HCT116 (cell line): ENCODE measurements at regions not wholly inside any gene's neighbourhood (a gene's known extent, or its start where the extent isn't known, plus 50 kb on each side); places are given as distances from the start of the nearest gene placed in this dataset.

Experiments
- ATAC-seq: fragments of 200-7000 bp; cut with Tn5 transposase; 2 replicates; pipeline ENCODE4 v1.9.1; 2020; ENCODE audit warnings: mild to moderate bottlenecking, moderate library complexity
- BruUV-seq: library from RNA; stranded (reverse); fragments of 400-500 nt; replicated peaks from 2 replicates; lab custom pipeline; 2021; lab: Mats Ljungman, UMichigan
- CTCF ChIA-PET: fragments of 300-600 bp; sonication (Branson Sonifier 250); formaldehyde crosslinking; loops from one replicate; lab custom pipeline; 2021; ENCODE audit warnings: antibody characterized with exemption; lab: Charles Lee
- POLR2A ChIA-PET: fragments of 300-600, 350-600 bp; sonication (Branson Sonifier 250); formaldehyde crosslinking; loops from one replicate; lab custom pipeline; 2021; ENCODE audit warnings: antibody characterized with exemption; lab: Charles Lee
- RAD21 ChIA-PET, 2 experiments: fragments of 300-600 bp; sonication (Branson Sonifier 250); formaldehyde crosslinking; loops; one replicate each; lab custom pipeline; 2023; ENCODE audit warnings: low total read pairs in 2 of 2; ENCODE audit not compliant: uncharacterized antibody in 2 of 2, unreplicated experiment in 2 of 2, low non-redundant PET in 1 of 2; lab: Charles Lee
- DNase-seq: peaks from one replicate; pipeline ENCODE4 v3.0.0-alpha.2; 2010; ENCODE audit warnings: low read depth, low spot score
- H2AFZ ChIP-seq: fragments of 200-600 bp; shearing (Covaris generic), sonication (generic); 2 replicates; pipeline ENCODE4 v1.6.1; 2017; ENCODE audit warnings: low read depth, mixed run types, mixed read lengths, antibody characterized with exemption, low read length; ENCODE audit not compliant: poor library complexity, severe bottlenecking
- H3K27ac ChIP-seq: 2 replicates; pipeline ENCODE4 v1.5.1; 2012; ENCODE audit warnings: low read depth, low read length
- H3K27me3 ChIP-seq: fragments of 200-600 bp; sonication (generic); 2 replicates; pipeline ENCODE4 v1.6.1; 2016; ENCODE audit warnings: mixed run types, low read length, mixed read lengths; ENCODE audit not compliant: insufficient read depth
- H3K36me3 ChIP-seq, 2 experiments: fragments of 200-500 bp in 1 of 2; fragments of 200-600 bp in 1 of 2; sonication (Bioruptor generic) in 1 of 2; sonication (generic) in 1 of 2; 2 replicates each; pipeline versions ENCODE4 v1.5.1 to v1.6.1; 2014 to 2016; ENCODE audit warnings: low read length in 2 of 2, inconsistent platforms in 1 of 2, mixed read lengths in 1 of 2, mixed run types in 1 of 2; ENCODE audit not compliant: insufficient read depth in 2 of 2, control insufficient read depth in 1 of 2
- H3K4me1 ChIP-seq, 2 experiments: fragments of 200-600 bp in 1 of 2; sonication (generic) in 1 of 2; 2 replicates each; pipeline versions ENCODE4 v1.5.1 to v1.6.1; 2012 to 2017; ENCODE audit warnings: low read length in 2 of 2, inconsistent platforms in 1 of 2, mild to moderate bottlenecking in 1 of 2, mixed read lengths in 1 of 2, mixed run types in 1 of 2, moderate library complexity in 1 of 2; ENCODE audit not compliant: insufficient read depth in 2 of 2, control insufficient read depth in 1 of 2
- H3K4me2 ChIP-seq: fragments of 200-600 bp; sonication (generic); 2 replicates; pipeline ENCODE4 v1.6.1; 2017; ENCODE audit warnings: mixed run types, low read length, mixed read lengths
- H3K4me3 ChIP-seq, 2 experiments: fragments of 200-600 bp in 1 of 2; sonication (generic) in 1 of 2; replicated peaks in 1 of 2; 2 replicates each; pipeline ENCODE4 v1.5.1; 2011 to 2016; ENCODE audit warnings: low read length in 2 of 2, control low read depth in 1 of 2, low read depth in 1 of 2, mild to moderate bottlenecking in 1 of 2, mixed read lengths in 1 of 2, mixed run types in 1 of 2
- H3K79me2 ChIP-seq: fragments of 200-600 bp; sonication (generic); 2 replicates; pipeline ENCODE4 v1.6.1; 2017; ENCODE audit warnings: mild to moderate bottlenecking, mixed run types, low read length, moderate library complexity, mixed read lengths; ENCODE audit not compliant: insufficient read depth
- H3K9ac ChIP-seq: fragments of 200-600 bp; sonication (generic); 2 replicates; pipeline ENCODE4 v1.6.1; 2016; ENCODE audit warnings: low read length, mixed read lengths
- H3K9me2 ChIP-seq: fragments of 200-600 bp; sonication (generic), shearing (Covaris generic); 2 replicates; pipeline ENCODE4 v1.6.1; 2017; ENCODE audit warnings: mixed run types, mild to moderate bottlenecking, moderate library complexity; ENCODE audit not compliant: insufficient read depth
- H3K9me3 ChIP-seq, 2 experiments: fragments of 200-500 bp in 1 of 2; fragments of 200-600 bp in 1 of 2; sonication (Bioruptor generic) in 1 of 2; sonication (generic) in 1 of 2; 2 replicates each; pipeline ENCODE4 v1.6.1; 2014 to 2017; ENCODE audit warnings: low read length in 2 of 2, mixed read lengths in 2 of 2, inconsistent platforms in 1 of 2, low read depth in 1 of 2, mild to moderate bottlenecking in 1 of 2, mixed run types in 1 of 2, moderate library complexity in 1 of 2; ENCODE audit not compliant: control insufficient read depth in 1 of 2, insufficient read depth in 1 of 2
- H4K20me1 ChIP-seq: fragments of 200-600 bp; sonication (generic), shearing (Covaris generic); 2 replicates; pipeline ENCODE4 v1.6.1; 2017; ENCODE audit warnings: mixed run types, mild to moderate bottlenecking, moderate library complexity; ENCODE audit not compliant: insufficient read depth
- ATF3 ChIP-seq: IDR thresholded peaks from 2 replicates; pipeline ENCODE4 v1.6.1; 2012
- CTCF ChIP-seq, 3 experiments: fragments of 200-600 bp in 1 of 3; sonication (generic) in 1 of 3; IDR thresholded peaks in 2 of 3; conservative IDR thresholded peaks in 1 of 3; 2 replicates each; pipeline ENCODE4 v1.5.1; 2012 to 2017; ENCODE audit warnings: low read depth in 2 of 3, low read length in 2 of 3, antibody characterized with exemption in 1 of 3, borderline replicate concordance in 1 of 3, control low read depth in 1 of 3, mild to moderate bottlenecking in 1 of 3, mixed read lengths in 1 of 3, mixed run types in 1 of 3, moderate library complexity in 1 of 3; ENCODE audit not compliant: insufficient read depth in 1 of 3
- ELF1 ChIP-seq: IDR thresholded peaks from 2 replicates; pipeline ENCODE4 v1.6.1; 2012; ENCODE audit warnings: low read depth, borderline replicate concordance
- EZH2 ChIP-seq: fragments of 200-600 bp; sonication (generic); IDR thresholded peaks from 2 replicates; pipeline ENCODE4 v1.6.1; 2017; ENCODE audit warnings: antibody characterized with exemption, mixed run types
- EZH2phosphoT487 ChIP-seq: fragments of 200-600 bp; IDR thresholded peaks from 2 replicates; pipeline ENCODE4 v1.6.1; 2018; ENCODE audit warnings: antibody characterized with exemption, borderline replicate concordance
- JUND ChIP-seq: IDR thresholded peaks from 2 replicates; pipeline ENCODE4 v1.6.1; 2012
- MAX ChIP-seq: IDR thresholded peaks from 2 replicates; pipeline ENCODE4 v1.6.1; 2012
- RAD21 ChIP-seq: IDR thresholded peaks from 2 replicates; pipeline ENCODE4 v1.6.1; 2012; ENCODE audit warnings: low read depth, mild to moderate bottlenecking
- REST ChIP-seq: IDR thresholded peaks from 2 replicates; pipeline ENCODE4 v1.6.1; 2012; ENCODE audit warnings: low read depth
- SIN3A ChIP-seq: IDR thresholded peaks from 2 replicates; pipeline ENCODE4 v1.6.1; 2012; ENCODE audit warnings: low read depth
- SRF ChIP-seq: IDR thresholded peaks from 2 replicates; pipeline ENCODE4 v1.6.1; 2012; ENCODE audit warnings: low read depth
- TCF7L2 ChIP-seq: IDR thresholded peaks from 2 replicates; pipeline ENCODE4 v1.7.0; 2011; ENCODE audit warnings: borderline replicate concordance, inconsistent platforms; ENCODE audit not compliant: insufficient read depth, insufficient read length; ENCODE audit errors: extremely low read depth
- YY1 ChIP-seq: IDR thresholded peaks from 2 replicates; pipeline ENCODE4 v1.6.1; 2011; ENCODE audit warnings: low read length, low read depth, moderate library complexity, mild to moderate bottlenecking; ENCODE audit not compliant: insufficient replicate concordance; ENCODE audit errors: extremely low read depth
- ZNF274 ChIP-seq: fragments of 200-500 bp; sonication (Bioruptor generic); IDR thresholded peaks from 2 replicates; pipeline ENCODE4 v1.6.1; 2014; ENCODE audit warnings: mild to moderate bottlenecking, low read depth, low read length, inconsistent platforms
- intact Hi-C: fragments of 100-400 bp; cut with micrococcal nuclease; formaldehyde crosslinking; loops from 2 replicates; pipeline ENCODE4 v1.10.0; 2022

- no TSS peak for BruUV-seq
- TF ChIP-seq JUND (no peak), ELF1 (no peak), RAD21 (no peak), SIN3A (no peak)
- Histone ChIP-seq H3K9me2 (no peaks in the 10 kb centered on the region), H2AFZ (no peak overlapping the region), H4K20me1 (no peaks in the 10 kb centered on the region), H3K9me3 (no peaks in the 10 kb centered on the region), H3K27ac (no peak overlapping the region), H3K36me3 (no peaks in the 10 kb centered on the region), H3K4me3 (no peak overlapping the region), H3K79me2 (no peaks in the 10 kb centered on the region), H3K9ac (no peak overlapping the region), H3K4me2 (no peak overlapping the region), H3K27me3 (no peaks in the 10 kb centered on the region), H3K4me1 (no peaks in the 10 kb centered on the region)
- intact Hi-C loops, result no loop called here
- DNase-seq (no peak), ATAC-seq (no peak)
- CTCF ChIA-PET, result no interaction called here
- POLR2A ChIA-PET, result no interaction called here
- RAD21 ChIA-PET, result interaction anchor here in 1 of 2 experiments (0.5 kb wide), 1 partner anchor 9 kb away, joined by 3 read pairs; no protein-coding TSS in a partner anchor
Measured at GRCh38 chr1:189237008-189237407, 1240.7 kb downstream of the BRINP3 start.

GRCh38 chr1:189253601-189254350 lies 1223.9 kb downstream of the BRINP3 start:
- RAD21 ChIA-PET, result no interaction called here
- no peak for TF ChIP-seq ZNF274
- TF ChIP-seq REST, result no peak
- TF ChIP-seq YY1, result no peak
- TF ChIP-seq CTCF (IDR thresholded peaks at IDR 0.05 in 2 of 3, conservative IDR thresholded peaks at IDR 0.05 in 1 of 3; ENCODE audit: borderline replicate concordance in 1 of 3, insufficient read depth in 1 of 3, low read depth in 2 of 3, low read length in 2 of 3), result no peak
- TF ChIP-seq SRF, result no peak
- no peak for TF ChIP-seq ELF1
- no peak for TF ChIP-seq EZH2phosphoT487
- TF ChIP-seq TCF7L2, result no peak
- no peak for TF ChIP-seq EZH2
- no peak for TF ChIP-seq JUND
- no peak for TF ChIP-seq ATF3
- no peak for TF ChIP-seq MAX

More at GRCh38 chr1:189253601-189254350, 1223.9 kb downstream of the BRINP3 start:
- Histone ChIP-seq H3K9me3 (no peaks in the 10 kb centered on the region), H3K9me2 (no peaks in the 10 kb centered on the region), H3K79me2 (no peaks in the 10 kb centered on the region), H3K9ac (no peak overlapping the region), H2AFZ (no peak overlapping the region), H3K36me3 (no peaks in the 10 kb centered on the region), H3K27ac (no peak overlapping the region), H3K4me1 (no peaks in the 10 kb centered on the region), H4K20me1 (no peaks in the 10 kb centered on the region), H3K4me2 (no peak overlapping the region), H3K4me3 (no peak overlapping the region), H3K27me3 (no peaks in the 10 kb centered on the region)
- ChIA-PET CTCF (no interaction called here), POLR2A (no interaction called here)
- intact Hi-C loops, result no loop called here
- no TSS peak for BruUV-seq
- ATAC-seq (no peak), DNase-seq (no peak)
